Heart right ventricle (tissue), 16 donors: ENCODE measurements at regions not wholly inside any gene's neighbourhood (a gene's known extent, or its start where the extent isn't known, plus 50 kb on each side); places are given as distances from the start of the nearest gene placed in this dataset.

Experiments
- ATAC-seq, 8 donors: fragments of 200-7000 bp; cut with Tn5 transposase; one replicate each; pipeline ENCODE4 v1.9.1; 2020; ENCODE audit warnings: mild to moderate bottlenecking in 8 of 8, moderate library complexity in 8 of 8, moderate number of reproducible peaks in 1 of 8
- DNase-seq, 2 donors: peaks; one replicate each; pipeline ENCODE4 v3.0.0-alpha.2; 2020
- H3K27ac ChIP-seq, 10 donors: fragments of 200-600 bp; sonication (generic) in 2 of 10; one replicate each; pipeline versions ENCODE4 v1.5.0 to v1.8.0; 2020 to 2022; ENCODE audit warnings: mild to moderate bottlenecking in 3 of 10
- H3K27me3 ChIP-seq, 7 donors: fragments of 200-600 bp; one replicate each; pipeline ENCODE4 v1.8.0; 2021 to 2022; ENCODE audit warnings: mild to moderate bottlenecking in 2 of 7
- H3K36me3 ChIP-seq, 9 donors: fragments of 200-600 bp; sonication (generic) in 1 of 9; one replicate each; pipeline versions ENCODE4 v1.5.0 to v1.8.0; 2020 to 2022; ENCODE audit warnings: mild to moderate bottlenecking in 2 of 9
- H3K4me1 ChIP-seq, 9 donors: fragments of 200-600 bp; sonication (generic) in 1 of 9; one replicate each; pipeline versions ENCODE4 v1.5.0 to v1.8.0; 2020 to 2022; ENCODE audit warnings: mild to moderate bottlenecking in 4 of 9
- H3K4me3 ChIP-seq, 10 donors: fragments of 200-600 bp; sonication (generic) in 2 of 10; one replicate each; pipeline versions ENCODE4 v1.5.0 to v1.8.0; 2020 to 2022; ENCODE audit warnings: mild to moderate bottlenecking in 7 of 10, moderate library complexity in 2 of 10
- H3K9me3 ChIP-seq, 11 donors: fragments of 200-600 bp in 10 of 11; sonication (generic) in 2 of 11; one replicate each; pipeline versions ENCODE4 v1.5.0 to v1.8.0; 2013 to 2022; ENCODE audit warnings: mild to moderate bottlenecking in 2 of 11, control low read depth in 1 of 11, moderate library complexity in 1 of 11
- WGBS, 2 donors: extraction: QIAGEN DNeasy Blood & Tissue Kit; methylation state at CpG; one replicate each; pipeline ENCODE4 v1.1.7; 2013; ENCODE audit warnings: inconsistent platforms in 1 of 2; 5-methylcytosine and 5-hydroxymethylcytosine counted together
- intact Hi-C, 10 donors: fragments of 100-400 bp; cut with DNase I; formaldehyde crosslinking; loops; one replicate each; pipeline versions ENCODE4 v1.11.1 to v1.14.2; 2022
- TF ChIP-seq, protein P1 (sequence below), 9 donors: fragments of 200-600 bp; sonication (generic) in 2 of 9; IDR thresholded peaks; one replicate each; pipeline versions ENCODE4 v1.5.0 to v1.8.0; 2021 to 2022; ENCODE audit warnings: antibody characterized with exemption in 9 of 9, mild to moderate bottlenecking in 5 of 9, moderate library complexity in 1 of 9
- donor health status: Arrhythmogenic right ventricular cardiomyopathy.
- donor health status: ischemic (EF 13 %, LVEDD 7.1; RV severe dilation, severe dysfunction).
- donor health status: healthy with polysubstance abuse.
- donor health status: DM: no; HTN: yes; CAD: no.
- donor health status: DM: no; HTN: no; CAD: no.
- donor health status: ischemic (EF 25% LVEDD 6.9; RV normal size, moderate dysfunction).
- donor health status: ischemic (EF 25% LVEDD 5.7; RV mildly dilated, moderate dysfunction).
- donor health status: healthy.
- donor health status: DM: yes; HTN: yes; CAD: no.
- donor health status: Ischemic cardiomyopathy.
- donor health status: ischemic (EF 35%, LVEDD 5.7; RV mildly dilated, moderate dysfunction).
- donor health status: nonischemic (EF 11% LVEDD 7.7; RV severe dilation, severe dysfunction).
- donor health status: DM: yes; HTN: yes; CAD: no.
- donor health status: PGD.
- donor health status: ischemic (EF 29% LVEDD 5.4; RV normal size, mild dysfunction).
- donor health status: nonischemic (EF 23%, LVEDD 6.1; RV moderate dilation, normal function).

DNA sequence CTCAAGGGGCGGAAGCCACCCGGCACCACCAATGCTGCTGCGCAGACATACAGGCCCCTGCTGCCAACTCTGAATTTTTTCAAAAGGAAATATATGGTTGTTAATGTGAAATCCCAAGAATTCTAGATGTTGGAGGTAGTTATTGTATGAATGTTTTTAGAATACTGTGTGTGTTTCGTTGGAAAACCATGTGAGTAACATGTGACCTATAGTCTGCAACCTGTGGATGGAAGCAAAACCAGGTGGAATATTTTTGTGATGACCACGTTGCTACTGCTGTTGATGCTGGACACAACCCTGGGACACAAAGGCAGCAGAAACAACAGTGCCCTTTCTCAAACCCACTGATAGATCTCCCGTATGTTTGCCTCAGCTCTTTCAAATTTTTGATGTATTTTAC is 376.3 kb upstream of the SALL1 start:
- no peak for DNase-seq
- H3K27me3 ChIP-seq: peaks cover 0 to 3% (median 0%) of the 10 kb centered on the region in 7 donors
- no peak overlapping the region for H3K4me3 ChIP-seq
- no peaks in the 10 kb centered on the region for H3K36me3 ChIP-seq
- H3K4me1 ChIP-seq: no peaks in the 10 kb centered on the region
- WGBS, 2 donors: 78 to 83% methylated on average over 6 of the region's 6 CpGs
- H3K9me3 ChIP-seq: peaks cover 0 to 9% (median 0%) of the 10 kb centered on the region in 11 donors
- no peak for ATAC-seq
- intact Hi-C loops: no loop called here
- no peak overlapping the region for H3K27ac ChIP-seq
- TF ChIP-seq, protein P1, sequence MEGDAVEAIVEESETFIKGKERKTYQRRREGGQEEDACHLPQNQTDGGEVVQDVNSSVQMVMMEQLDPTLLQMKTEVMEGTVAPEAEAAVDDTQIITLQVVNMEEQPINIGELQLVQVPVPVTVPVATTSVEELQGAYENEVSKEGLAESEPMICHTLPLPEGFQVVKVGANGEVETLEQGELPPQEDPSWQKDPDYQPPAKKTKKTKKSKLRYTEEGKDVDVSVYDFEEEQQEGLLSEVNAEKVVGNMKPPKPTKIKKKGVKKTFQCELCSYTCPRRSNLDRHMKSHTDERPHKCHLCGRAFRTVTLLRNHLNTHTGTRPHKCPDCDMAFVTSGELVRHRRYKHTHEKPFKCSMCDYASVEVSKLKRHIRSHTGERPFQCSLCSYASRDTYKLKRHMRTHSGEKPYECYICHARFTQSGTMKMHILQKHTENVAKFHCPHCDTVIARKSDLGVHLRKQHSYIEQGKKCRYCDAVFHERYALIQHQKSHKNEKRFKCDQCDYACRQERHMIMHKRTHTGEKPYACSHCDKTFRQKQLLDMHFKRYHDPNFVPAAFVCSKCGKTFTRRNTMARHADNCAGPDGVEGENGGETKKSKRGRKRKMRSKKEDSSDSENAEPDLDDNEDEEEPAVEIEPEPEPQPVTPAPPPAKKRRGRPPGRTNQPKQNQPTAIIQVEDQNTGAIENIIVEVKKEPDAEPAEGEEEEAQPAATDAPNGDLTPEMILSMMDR (IDR thresholded peaks at IDR 0.05): no peak

DNA sequence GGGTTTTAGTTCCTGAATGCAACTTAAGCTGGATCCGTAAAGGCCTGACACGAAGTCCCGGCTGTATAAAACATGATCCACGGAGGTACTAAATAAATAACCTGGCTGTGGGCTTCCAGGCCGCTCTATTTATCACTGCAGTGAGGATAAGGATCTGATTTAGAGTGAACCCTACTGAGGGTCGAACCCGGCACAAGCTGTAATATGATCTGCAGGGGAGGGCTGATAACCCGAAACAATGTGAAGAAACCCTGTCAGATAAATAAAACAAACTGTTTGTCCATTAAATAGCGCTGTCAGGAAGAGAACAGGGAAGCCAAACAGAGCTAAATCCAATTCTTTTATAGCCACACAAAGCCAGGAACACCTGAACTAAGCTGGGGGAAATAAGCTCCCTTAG is 375.6 kb upstream of the SALL1 start:
- 32 to 34% methylated on average over 9 of the region's 9 CpGs for WGBS, 2 donors
- ATAC-seq (no peak), DNase-seq (no peak)
- intact Hi-C loops: no loop called here
- Histone ChIP-seq H3K27me3 (peaks cover 0 to 3% (median 0%) of the 10 kb centered on the region in 7 donors), H3K27ac (no peak overlapping the region), H3K9me3 (peaks cover 0 to 15% (median 0%) of the 10 kb centered on the region in 11 donors), H3K4me3 (no peak overlapping the region), H3K4me1 (no peaks in the 10 kb centered on the region), H3K36me3 (no peaks in the 10 kb centered on the region)
- TF ChIP-seq, protein P1 (IDR thresholded peaks at IDR 0.05): no peak

DNA sequence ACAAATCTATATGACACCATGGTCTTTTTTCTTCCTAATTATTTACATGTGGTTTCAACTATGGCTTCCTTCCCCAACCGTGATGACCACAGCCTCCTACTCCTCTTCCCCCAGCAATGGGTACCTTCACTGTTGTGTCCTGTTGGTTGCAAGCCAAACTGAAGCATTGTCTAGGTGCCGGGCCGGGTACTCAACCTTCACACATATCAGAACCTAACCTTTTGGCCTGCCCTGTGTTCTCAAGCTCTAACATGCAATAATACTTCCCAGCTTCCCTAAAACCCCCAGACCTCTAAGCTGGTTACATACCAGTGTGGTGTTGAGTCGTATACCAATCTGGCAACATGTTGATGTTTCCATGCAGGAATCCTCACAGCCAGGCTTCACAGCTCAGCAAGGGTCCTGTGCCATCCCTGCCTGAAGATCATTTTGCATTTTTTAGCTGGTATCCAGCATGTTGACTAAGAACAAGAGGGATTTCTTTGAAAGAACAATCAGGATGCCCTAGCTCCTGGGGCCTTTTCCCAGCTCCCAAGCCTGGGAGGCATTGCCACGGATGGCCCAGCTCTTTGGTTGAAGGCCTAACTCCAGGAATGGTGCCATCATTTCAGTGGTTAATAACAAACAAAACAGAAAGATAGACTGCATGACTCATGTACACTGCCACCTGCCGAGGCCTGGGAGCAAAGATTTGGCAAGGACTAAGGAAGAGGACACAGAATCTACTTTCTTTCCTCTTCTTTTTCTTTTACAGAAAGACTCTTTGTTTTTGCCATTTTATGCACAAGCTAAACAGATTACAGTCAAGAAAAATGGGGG is 373.7 kb upstream of the SALL1 start:
- no peak overlapping the region for H3K4me3 ChIP-seq
- H3K9me3 ChIP-seq: peaks cover 0 to 21% (median 0%) of the 10 kb centered on the region in 11 donors
- peaks cover 0 to 3% (median 0%) of the 10 kb centered on the region in 7 donors for H3K27me3 ChIP-seq
- H3K27ac ChIP-seq: no peak overlapping the region
- DNase-seq: no peak
- TF ChIP-seq, protein P1 (IDR thresholded peaks at IDR 0.05): no peak
- ATAC-seq: no peak
- intact Hi-C loops: no loop called here
- H3K4me1 ChIP-seq: no peaks in the 10 kb centered on the region
- WGBS, 2 donors: 50 to 73% methylated on average over 6 of the region's 6 CpGs
- no peaks in the 10 kb centered on the region for H3K36me3 ChIP-seq

DNA sequence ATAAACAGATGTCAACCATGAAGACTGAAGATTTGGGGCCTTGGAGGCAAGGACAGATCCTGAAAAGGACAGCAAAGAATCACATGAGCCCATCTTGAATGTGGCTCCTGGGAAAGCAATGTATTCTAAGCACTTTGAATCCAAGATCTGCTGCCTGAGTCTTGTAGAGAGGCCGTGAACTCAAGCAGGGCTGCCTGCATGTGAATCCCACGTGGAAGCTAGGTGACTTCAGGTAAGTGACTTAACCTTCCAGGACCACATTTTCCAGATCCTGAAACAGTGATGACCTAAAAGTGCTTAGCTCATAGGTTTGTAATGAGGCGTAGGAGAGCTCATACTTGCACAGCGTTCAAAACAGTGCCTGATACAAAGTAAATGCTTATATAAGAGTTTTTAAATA is 373.0 kb upstream of the SALL1 start:
- Histone ChIP-seq H3K4me3 (no peak overlapping the region), H3K36me3 (no peaks in the 10 kb centered on the region), H3K9me3 (peaks cover 0 to 27% (median 0%) of the 10 kb centered on the region in 11 donors), H3K4me1 (no peaks in the 10 kb centered on the region), H3K27ac (no peak overlapping the region), H3K27me3 (peaks cover 0 to 3% (median 0%) of the 10 kb centered on the region in 7 donors)
- intact Hi-C loops: no loop called here
- ATAC-seq: no peak
- TF ChIP-seq, protein P1 (IDR thresholded peaks at IDR 0.05): no peak
- no peak for DNase-seq
- WGBS, 2 donors: 67 to 81% methylated on average over 4 of the region's 4 CpGs
